Endothelial cell of umbilical vein (primary cell): ENCODE measurements at regions not wholly inside any gene's neighbourhood (a gene's known extent, or its start where the extent isn't known, plus 50 kb on each side); places are given as distances from the start of the nearest gene placed in this dataset.

Source experiments
- CTCF ChIP-seq, 2 donors: IDR thresholded peaks; 1 replicate in 1 of 2; 2 replicates in 1 of 2; pipeline ENCODE4 v1.5.1; 2011; ENCODE audit warnings: low read length in 2 of 2, mild to moderate bottlenecking in 2 of 2, moderate library complexity in 2 of 2, control low read depth in 1 of 2, inconsistent platforms in 1 of 2, low read depth in 1 of 2; ENCODE audit not compliant: insufficient read depth in 1 of 2; ENCODE audit errors: extremely low read depth in 1 of 2
- EZH2 ChIP-seq: IDR thresholded peaks from 2 replicates; pipeline ENCODE4 v1.6.1; 2012; ENCODE audit warnings: borderline replicate concordance, low read depth, mild to moderate bottlenecking, moderate library complexity, low read length, inconsistent platforms; ENCODE audit not compliant: severe bottlenecking
- FOS ChIP-seq: IDR thresholded peaks from 2 replicates; pipeline ENCODE4 v1.6.1; 2011; ENCODE audit warnings: mild to moderate bottlenecking, low read length, moderate library complexity, borderline replicate concordance; ENCODE audit not compliant: insufficient read depth
- GATA2 ChIP-seq: IDR thresholded peaks from 2 replicates; pipeline ENCODE4 v1.7.0; 2011; ENCODE audit warnings: low read depth, mild to moderate bottlenecking, moderate library complexity, mixed read lengths, low read length; ENCODE audit not compliant: insufficient read length, insufficient read depth
- MAX ChIP-seq: IDR thresholded peaks from 2 replicates; pipeline ENCODE4 v1.6.1; 2011; ENCODE audit not compliant: insufficient read depth, insufficient read length
- MYC ChIP-seq: IDR thresholded peaks from one replicate; pipeline ENCODE4 v1.6.1; 2011; ENCODE audit warnings: mild to moderate bottlenecking, low read depth, low read length
- POLR2A ChIP-seq: IDR thresholded peaks from 2 replicates; pipeline ENCODE4 v1.6.1; 2012; ENCODE audit warnings: low read depth, mild to moderate bottlenecking, control low read depth, low read length
- POLR2AphosphoS5 ChIP-seq: IDR thresholded peaks from 2 replicates; pipeline ENCODE4 v1.6.1; 2012; ENCODE audit warnings: low read depth, mild to moderate bottlenecking, control low read depth, low read length, moderate library complexity; ENCODE audit not compliant: insufficient read depth

- TF ChIP-seq POLR2A = no peak
- TF ChIP-seq CTCF (IDR thresholded peaks at IDR 0.05; ENCODE audit: extremely low read depth in 1 of 2, insufficient read depth in 1 of 2, low read depth in 1 of 2, low read length in 2 of 2) = no peak
- no peak for TF ChIP-seq MYC
- no peak for TF ChIP-seq GATA2
- TF ChIP-seq EZH2 = no peak
- TF ChIP-seq FOS = no peak
- TF ChIP-seq POLR2AphosphoS5 = no peak
- no peak for TF ChIP-seq MAX
Observed at GRCh38 chr16:61564716-61565115, 471.5 kb downstream of the CDH8 start.
